ENCODE measurements at regions not wholly inside any gene's neighbourhood (a gene's known extent, or its start where the extent isn't known, plus 50 kb on each side); places are given as distances from the start of the nearest gene placed in this dataset.

DNA sequence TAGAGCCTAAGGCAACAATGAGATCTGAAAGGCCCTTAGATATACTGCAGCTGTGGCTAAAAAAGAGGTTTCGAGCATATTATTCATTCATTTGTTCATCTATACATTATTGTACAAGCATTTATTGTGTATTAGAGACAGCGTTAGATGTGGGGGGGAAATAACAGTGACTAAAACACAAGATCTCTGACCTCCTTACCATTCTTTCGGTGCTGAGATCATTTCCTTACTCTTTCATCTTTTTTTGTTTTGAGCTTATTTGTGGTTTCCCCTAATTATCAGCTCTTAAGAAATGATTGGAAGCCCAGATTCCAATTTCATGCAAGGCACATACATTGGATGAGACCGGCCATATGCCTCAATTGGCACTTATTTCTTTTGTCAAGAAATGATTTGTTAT lies 113.2 kb downstream of the SEC61B start:
- H3K27me3 ChIP-seq, result no peaks in the 10 kb centered on the region
- TF ChIP-seq, protein P1, sequence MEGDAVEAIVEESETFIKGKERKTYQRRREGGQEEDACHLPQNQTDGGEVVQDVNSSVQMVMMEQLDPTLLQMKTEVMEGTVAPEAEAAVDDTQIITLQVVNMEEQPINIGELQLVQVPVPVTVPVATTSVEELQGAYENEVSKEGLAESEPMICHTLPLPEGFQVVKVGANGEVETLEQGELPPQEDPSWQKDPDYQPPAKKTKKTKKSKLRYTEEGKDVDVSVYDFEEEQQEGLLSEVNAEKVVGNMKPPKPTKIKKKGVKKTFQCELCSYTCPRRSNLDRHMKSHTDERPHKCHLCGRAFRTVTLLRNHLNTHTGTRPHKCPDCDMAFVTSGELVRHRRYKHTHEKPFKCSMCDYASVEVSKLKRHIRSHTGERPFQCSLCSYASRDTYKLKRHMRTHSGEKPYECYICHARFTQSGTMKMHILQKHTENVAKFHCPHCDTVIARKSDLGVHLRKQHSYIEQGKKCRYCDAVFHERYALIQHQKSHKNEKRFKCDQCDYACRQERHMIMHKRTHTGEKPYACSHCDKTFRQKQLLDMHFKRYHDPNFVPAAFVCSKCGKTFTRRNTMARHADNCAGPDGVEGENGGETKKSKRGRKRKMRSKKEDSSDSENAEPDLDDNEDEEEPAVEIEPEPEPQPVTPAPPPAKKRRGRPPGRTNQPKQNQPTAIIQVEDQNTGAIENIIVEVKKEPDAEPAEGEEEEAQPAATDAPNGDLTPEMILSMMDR (IDR thresholded peaks at IDR 0.05 in 4 of 5, conservative IDR thresholded peaks at IDR 0.05 in 1 of 5), result no peak
- no peak for TF ChIP-seq POLR2A (IDR thresholded peaks at IDR 0.05)
- no peaks in the 10 kb centered on the region for H3K9me3 ChIP-seq
- intact Hi-C loops (cut with DNase I; ENCODE audit: low total_unique reads), result no loop called here
- H3K4me1 ChIP-seq, result peaks cover 5 to 11% of the 10 kb centered on the region in 2 donors
- ATAC-seq (no peak), DNase-seq (no peak)
- no peaks in the 10 kb centered on the region for H3K36me3 ChIP-seq
- H3K27ac ChIP-seq, result no peak overlapping the region
- H3K4me3 ChIP-seq, result no peak overlapping the region
- in situ Hi-C loops (cut with MboI; ENCODE audit: low sequenced_read_pairs in 4 of 4), result loop anchor here in 1 of 4 donors (25.0 kb wide), 1 partner anchor 252 kb away; no protein-coding TSS in a partner anchor

DNA sequence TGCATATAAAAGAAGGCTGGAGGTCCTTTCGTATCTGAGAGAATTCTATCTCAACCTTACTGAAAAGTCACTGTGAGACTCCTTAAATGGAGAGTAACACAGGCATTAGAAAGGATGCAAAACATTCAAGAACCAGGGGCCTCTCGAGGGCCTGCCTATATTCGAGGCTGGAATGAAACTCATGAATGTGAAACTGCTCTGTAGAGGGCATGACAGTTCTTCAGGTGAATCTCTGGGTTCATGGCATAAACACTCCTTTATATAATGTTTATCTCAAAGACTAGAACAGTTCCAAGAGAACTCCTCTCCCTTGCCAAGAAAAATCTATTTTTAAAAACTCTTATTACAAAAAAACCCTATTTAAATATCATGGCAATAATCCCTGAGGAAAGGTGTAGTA lies 113.9 kb downstream of the SEC61B start:
- Histone ChIP-seq H3K27ac (peak overlapping the region in 1 of 4 donors; percentile 17), H3K27me3 (no peaks in the 10 kb centered on the region), H3K4me3 (no peak overlapping the region), H3K4me1 (peaks cover 5 to 11% of the 10 kb centered on the region in 2 donors), H3K9me3 (no peaks in the 10 kb centered on the region), H3K36me3 (no peaks in the 10 kb centered on the region)
- TF ChIP-seq POLR2A (IDR thresholded peaks at IDR 0.05), result no peak
- TF ChIP-seq, protein P1 (IDR thresholded peaks at IDR 0.05 in 4 of 5, conservative IDR thresholded peaks at IDR 0.05 in 1 of 5), result no peak
- ATAC-seq (peak; percentile 75 to 80), DNase-seq (no peak)
- in situ Hi-C loops (cut with MboI; ENCODE audit: low sequenced_read_pairs in 4 of 4), result loop anchor here in 1 of 4 donors (25.0 kb wide), 1 partner anchor 251 kb away; no protein-coding TSS in a partner anchor
- intact Hi-C loops (cut with DNase I; ENCODE audit: low total_unique reads), result no loop called here

DNA sequence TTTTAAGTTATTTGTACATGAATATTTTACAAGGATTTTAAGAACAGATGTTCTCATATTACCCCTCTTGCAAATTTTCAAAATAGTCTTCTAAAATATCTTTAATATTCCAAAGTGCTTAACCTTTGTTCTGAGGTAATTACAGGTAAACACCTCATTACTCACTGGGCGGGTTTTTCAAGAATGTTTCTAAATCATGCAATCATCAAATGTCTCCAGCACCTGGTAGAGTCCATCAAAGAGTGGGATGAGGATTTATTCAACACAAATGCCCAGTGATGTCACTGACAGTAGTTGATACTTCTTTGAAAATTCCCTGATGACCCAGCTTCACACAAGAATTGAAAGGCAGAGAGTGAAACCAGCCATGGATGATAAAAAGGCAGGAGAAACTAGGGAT lies 114.4 kb downstream of the SEC61B start:
- intact Hi-C loops (cut with DNase I; ENCODE audit: low total_unique reads), result no loop called here
- in situ Hi-C loops (cut with MboI; ENCODE audit: low sequenced_read_pairs in 4 of 4), result loop anchor here in 1 of 4 donors (25.0 kb wide), 1 partner anchor 251 kb away; no protein-coding TSS in a partner anchor

DNA sequence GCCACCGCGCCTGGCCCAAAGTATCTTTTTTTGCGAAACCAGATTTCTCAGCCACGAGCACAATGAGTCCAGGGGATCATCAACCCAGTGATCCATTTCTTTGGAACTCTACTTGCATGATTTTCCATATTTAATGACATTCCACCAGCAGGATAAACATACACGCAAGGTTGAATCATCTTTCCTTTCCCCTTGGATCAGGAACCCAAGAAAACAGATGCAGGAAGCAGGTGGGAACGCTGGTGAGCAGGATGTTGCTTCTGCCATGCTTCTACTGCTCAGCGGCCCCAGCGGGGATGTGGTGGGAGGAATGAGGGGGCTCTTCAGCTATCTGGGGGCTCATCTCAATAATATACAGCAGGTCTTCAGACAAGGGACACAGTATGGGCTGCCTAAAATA lies 118.2 kb downstream of the SEC61B start:
- no peaks in the 10 kb centered on the region for H3K36me3 ChIP-seq
- no peak overlapping the region for H3K4me3 ChIP-seq
- no peaks in the 10 kb centered on the region for H3K9me3 ChIP-seq
- peaks cover 5 to 11% of the 10 kb centered on the region in 2 donors for H3K4me1 ChIP-seq
- DNase-seq, result no peak
- ATAC-seq, result no peak
- no peaks in the 10 kb centered on the region for H3K27me3 ChIP-seq
- intact Hi-C loops (cut with DNase I; ENCODE audit: low total_unique reads) (no loop called here), in situ Hi-C loops (cut with MboI; ENCODE audit: low sequenced_read_pairs in 4 of 4) (loop anchor here in 1 of 4 donors (25.0 kb wide), 1 partner anchor 247 kb away; no protein-coding TSS in a partner anchor)
- TF ChIP-seq POLR2A (IDR thresholded peaks at IDR 0.05), result no peak
- TF ChIP-seq, protein P1 (IDR thresholded peaks at IDR 0.05 in 4 of 5, conservative IDR thresholded peaks at IDR 0.05 in 1 of 5), result no peak
- H3K27ac ChIP-seq, result no peak overlapping the region

More for the DNA sequence above, 114.4 kb downstream of the SEC61B start:
- no peak for ATAC-seq
- Histone ChIP-seq H3K27me3 (no peaks in the 10 kb centered on the region), H3K36me3 (no peaks in the 10 kb centered on the region), H3K9me3 (no peaks in the 10 kb centered on the region), H3K27ac (peak overlapping the region in 1 of 4 donors; percentile 17), H3K4me3 (no peak overlapping the region), H3K4me1 (peaks cover 5 to 11% of the 10 kb centered on the region in 2 donors)
- DNase-seq, result no peak
- TF ChIP-seq, protein P1 (IDR thresholded peaks at IDR 0.05 in 4 of 5, conservative IDR thresholded peaks at IDR 0.05 in 1 of 5), result no peak
- TF ChIP-seq POLR2A (IDR thresholded peaks at IDR 0.05), result no peak

DNA sequence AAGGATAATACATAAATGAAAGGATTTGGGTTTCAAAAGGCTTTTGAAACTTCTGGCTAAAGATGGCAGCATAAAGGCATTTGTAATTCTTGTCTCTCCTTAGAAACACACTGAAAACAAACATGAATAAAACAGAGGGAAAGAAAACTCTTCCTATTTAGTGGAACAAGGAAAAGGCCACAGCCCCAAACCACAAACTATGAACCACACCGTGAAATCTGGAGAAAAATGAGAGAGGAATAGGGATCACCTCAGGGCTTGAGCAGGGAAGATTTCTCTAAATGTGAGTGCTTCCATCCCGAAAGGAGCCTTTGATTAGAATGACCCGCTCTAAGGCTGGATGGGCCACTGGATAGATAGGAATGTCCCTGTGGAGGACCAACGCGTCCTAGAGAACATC lies 119.6 kb downstream of the SEC61B start:
- Histone ChIP-seq H3K4me3 (no peak overlapping the region), H3K27me3 (no peaks in the 10 kb centered on the region), H3K36me3 (no peaks in the 10 kb centered on the region), H3K4me1 (peaks cover 0 to 2% of the 10 kb centered on the region in 2 donors), H3K27ac (no peak overlapping the region), H3K9me3 (no peaks in the 10 kb centered on the region)
- TF ChIP-seq, protein P1 (IDR thresholded peaks at IDR 0.05 in 4 of 5, conservative IDR thresholded peaks at IDR 0.05 in 1 of 5), result no peak
- no peak for TF ChIP-seq POLR2A (IDR thresholded peaks at IDR 0.05)
- intact Hi-C loops (cut with DNase I; ENCODE audit: low total_unique reads), result no loop called here
- in situ Hi-C loops (cut with MboI; ENCODE audit: low sequenced_read_pairs in 4 of 4), result loop anchor here in 1 of 4 donors (25.0 kb wide), 1 partner anchor 246 kb away; no protein-coding TSS in a partner anchor
- DNase-seq (no peak), ATAC-seq (no peak)
